Aorta (tissue), 5 donors: ENCODE measurements at regions not wholly inside any gene's neighbourhood (a gene's known extent, or its start where the extent isn't known, plus 50 kb on each side); places are given as distances from the start of the nearest gene placed in this dataset.
"Not testable (repeated sequence)": the region's sequence is repeated elsewhere in the genome, so short reads cannot be mapped to it uniquely, and the experiment has no call there.

Experiments used
- ATAC-seq: fragments of 200-7000 bp; cut with Tn5 transposase; one replicate; pipeline ENCODE4 v1.9.1; 2022; ENCODE audit warnings: moderate library complexity; ENCODE audit not compliant: low FRiP score
- DNase-seq, 2 donors: peaks; one replicate each; pipeline ENCODE4 v3.0.0-alpha.2; 2020
- H3K27ac ChIP-seq, 2 donors: one replicate each; pipeline ENCODE4 v1.5.1; 2013; ENCODE audit warnings: low read length in 2 of 2, mild to moderate bottlenecking in 2 of 2, moderate library complexity in 2 of 2, control low read depth in 1 of 2, inconsistent platforms in 1 of 2, low read depth in 1 of 2
- H3K27me3 ChIP-seq, 2 donors: one replicate each; pipeline ENCODE4 v1.6.1; 2013; ENCODE audit warnings: control low read depth in 1 of 2, low read length in 1 of 2, mild to moderate bottlenecking in 1 of 2, moderate library complexity in 1 of 2; ENCODE audit not compliant: insufficient read depth in 2 of 2, control insufficient read depth in 1 of 2
- H3K36me3 ChIP-seq, 2 donors: one replicate each; pipeline ENCODE4 v1.6.1; 2013; ENCODE audit warnings: control low read depth in 1 of 2, low read length in 1 of 2, mild to moderate bottlenecking in 1 of 2; ENCODE audit not compliant: insufficient read depth in 2 of 2, control insufficient read depth in 1 of 2
- H3K4me1 ChIP-seq, 2 donors: one replicate each; pipeline ENCODE4 v1.6.1; 2013; ENCODE audit warnings: low read length in 2 of 2, control low read depth in 1 of 2, mild to moderate bottlenecking in 1 of 2, moderate library complexity in 1 of 2; ENCODE audit not compliant: insufficient read depth in 2 of 2, control insufficient read depth in 1 of 2
- H3K4me3 ChIP-seq, 2 donors: one replicate each; pipeline ENCODE4 v1.5.1; 2013; ENCODE audit warnings: low read length in 2 of 2, control low read depth in 1 of 2, mild to moderate bottlenecking in 1 of 2
- H3K9me3 ChIP-seq: one replicate; pipeline ENCODE4 v1.6.1; 2013; ENCODE audit warnings: mild to moderate bottlenecking, low read length; ENCODE audit not compliant: control insufficient read depth
- WGBS, 2 donors: extraction: QIAGEN DNeasy Blood & Tissue Kit; methylation state at CpG; one replicate each; pipeline ENCODE4 v1.1.7; 2013; 5-methylcytosine and 5-hydroxymethylcytosine counted together
- intact Hi-C, 2 donors: fragments of 100-400 bp; cut with DNase I; formaldehyde crosslinking; loops; one replicate each; pipeline versions ENCODE4 v1.14.2 to v1.15.0; 2022
- donor health status: healthy with polysubstance abuse.
- donor health status: Bipolar disorder and iron deficiency.
- donor health status: DM: no; HTN: no; CAD: no.
- donor health status: DM: no; HTN: no; CAD: no.
- donor health status: DM: yes; HTN: yes; CAD: no.

DNA sequence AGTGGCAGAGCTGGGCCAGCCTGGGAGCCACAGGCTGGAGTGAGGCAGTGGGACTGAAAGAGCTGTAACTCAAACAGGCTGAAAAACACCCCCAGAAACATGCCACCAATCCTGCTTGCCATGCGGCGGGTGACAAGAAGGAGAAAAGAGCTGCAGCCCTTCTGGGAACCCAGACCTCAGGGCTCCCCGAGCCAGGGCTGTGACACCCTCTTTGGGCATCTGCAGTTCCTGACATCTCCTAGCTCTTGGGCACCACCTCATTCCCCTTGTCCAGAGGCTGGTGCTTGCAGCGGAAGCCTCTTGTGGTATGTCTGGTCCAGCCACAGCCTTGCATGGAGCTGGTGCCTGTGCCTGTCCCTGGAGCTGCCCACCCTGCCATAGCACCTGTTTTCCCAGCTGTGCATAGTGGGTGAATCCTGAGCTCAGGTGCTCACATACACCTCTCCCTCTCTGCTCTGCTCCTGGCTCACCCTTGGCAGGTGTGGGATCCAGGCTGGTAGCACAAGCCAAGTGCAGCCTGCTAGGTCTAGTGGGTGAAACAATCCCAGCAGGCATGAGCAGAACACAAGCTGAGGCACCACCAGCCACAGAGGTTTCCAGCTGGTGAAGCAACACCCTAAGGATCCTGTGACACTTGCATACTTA lies 149.0 kb downstream of the CXXC4 start:
- peak; percentile 48 for ATAC-seq
- 90 to 95% methylated on average over 4 of the region's 4 CpGs for WGBS, 2 donors
- Histone ChIP-seq H3K36me3 (no peaks in the 10 kb centered on the region), H3K4me1 (no peaks in the 10 kb centered on the region), H3K27ac (no peak overlapping the region), H3K9me3 (no peaks in the 10 kb centered on the region), H3K4me3 (no peak overlapping the region), H3K27me3 (no peaks in the 10 kb centered on the region)
- intact Hi-C loops, result no loop called here
- peak in 1 of 2 donors; percentile 30 for DNase-seq

GRCh38 chr4:104344342-104344980 lies 150.2 kb downstream of the CXXC4 start:
- H3K36me3 ChIP-seq, result no peaks in the 10 kb centered on the region
- DNase-seq (peak; percentile 21 to 35), ATAC-seq (peak; percentile 26)
- intact Hi-C loops, result no loop called here
- H3K27ac ChIP-seq, result no peak overlapping the region
- H3K27me3 ChIP-seq, result no peaks in the 10 kb centered on the region
- H3K9me3 ChIP-seq, result no peaks in the 10 kb centered on the region
- H3K4me3 ChIP-seq, result no peak overlapping the region
- 83 to 89% methylated on average over 11 of the region's 11 CpGs for WGBS, 2 donors
- H3K4me1 ChIP-seq, result no peaks in the 10 kb centered on the region

GRCh38 chr4:104334410-104334809 lies 160.3 kb downstream of the CXXC4 start:
- H3K36me3 ChIP-seq, result no peaks in the 10 kb centered on the region
- no peak overlapping the region for H3K4me3 ChIP-seq
- intact Hi-C loops, result no loop called here
- no peak for DNase-seq
- peaks cover 0 to under 1% of the 10 kb centered on the region in 2 donors for H3K27me3 ChIP-seq
- ATAC-seq, result no peak
- no peak overlapping the region for H3K27ac ChIP-seq
- H3K4me1 ChIP-seq, result no peaks in the 10 kb centered on the region
- H3K9me3 ChIP-seq, result no peaks in the 10 kb centered on the region

- WGBS, 2 donors, result 61 to 64% methylated on average over 6 of the region's 6 CpGs
- intact Hi-C loops, result no loop called here
- Histone ChIP-seq H3K27ac (no peak overlapping the region), H3K36me3 (no peaks in the 10 kb centered on the region), H3K27me3 (peaks cover 0 to 2% of the 10 kb centered on the region in 2 donors), H3K4me1 (no peaks in the 10 kb centered on the region), H3K9me3 (peaks cover 2% of the 10 kb centered on the region), H3K4me3 (no peak overlapping the region)
- DNase-seq (no peak), ATAC-seq (no peak)
Observed at GRCh38 chr4:104330125-104330905, 164.4 kb downstream of the CXXC4 start.

GRCh38 chr4:104326991-104327694 lies 167.6 kb downstream of the CXXC4 start:
- H3K36me3 ChIP-seq, intact Hi-C loops, DNase-seq, ATAC-seq, H3K27me3 ChIP-seq, H3K9me3 ChIP-seq, H3K27ac ChIP-seq, H3K4me1 ChIP-seq, H3K4me3 ChIP-seq: not testable (repeated sequence)
- WGBS, 2 donors, result 85 to 90% methylated on average over 12 of the region's 12 CpGs

DNA sequence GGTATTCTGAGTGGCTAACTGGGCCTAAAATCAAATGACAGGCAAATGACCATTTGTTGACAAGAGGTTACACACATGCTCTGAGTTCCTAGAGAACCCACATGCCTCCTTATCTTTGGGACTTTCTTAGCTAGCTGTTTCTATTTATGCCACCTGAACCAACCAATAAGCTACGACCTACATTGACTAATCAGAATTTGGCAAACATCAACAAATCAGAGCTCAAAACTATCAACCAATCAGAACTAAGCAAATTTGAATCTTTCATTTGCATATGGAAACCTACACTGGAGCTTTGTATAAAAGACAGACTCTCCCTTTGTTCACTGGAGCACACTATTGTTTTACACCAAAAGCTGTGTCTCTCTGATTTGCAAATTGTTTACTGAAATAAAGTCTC lies 192.0 kb downstream of the CXXC4 start:
- H3K27me3 ChIP-seq, result no peaks in the 10 kb centered on the region
- no peaks in the 10 kb centered on the region for H3K36me3 ChIP-seq
- H3K4me1 ChIP-seq, result no peaks in the 10 kb centered on the region
- intact Hi-C loops, result no loop called here
- DNase-seq (no peak), ATAC-seq (no peak)
- WGBS, 2 donors, result 66 to 72% methylated on average over 1 of the region's 1 CpG
- no peak overlapping the region for H3K27ac ChIP-seq
- H3K4me3 ChIP-seq, result no peak overlapping the region
- H3K9me3 ChIP-seq, result no peaks in the 10 kb centered on the region

- Histone ChIP-seq H3K27ac (no peak overlapping the region), H3K4me3 (no peak overlapping the region), H3K4me1 (no peaks in the 10 kb centered on the region), H3K27me3 (no peaks in the 10 kb centered on the region), H3K9me3 (no peaks in the 10 kb centered on the region), H3K36me3 (no peaks in the 10 kb centered on the region)
- no peak for ATAC-seq
- intact Hi-C loops, result no loop called here
- no peak for DNase-seq
- WGBS, 2 donors, result 64 to 74% methylated on average over 2 of the region's 2 CpGs
Observed at GRCh38 chr4:104294811-104295210, 199.9 kb downstream of the CXXC4 start.

GRCh38 chr4:104286867-104287266 lies 207.8 kb downstream of the CXXC4 start:
- no peak overlapping the region for H3K4me3 ChIP-seq
- DNase-seq, result no peak
- no peaks in the 10 kb centered on the region for H3K27me3 ChIP-seq
- no peaks in the 10 kb centered on the region for H3K4me1 ChIP-seq
- intact Hi-C loops, result no loop called here
- no peak overlapping the region for H3K27ac ChIP-seq
- no peaks in the 10 kb centered on the region for H3K9me3 ChIP-seq
- ATAC-seq, result no peak
- H3K36me3 ChIP-seq, result no peaks in the 10 kb centered on the region
